DND-41 (cell line): ENCODE measurements at regions not wholly inside any gene's neighbourhood (a gene's known extent, or its start where the extent isn't known, plus 50 kb on each side); places are given as distances from the start of the nearest gene placed in this dataset.

Source experiments
- ATAC-seq: fragments of 200-7000 bp; cut with Tn5 transposase; 3 replicates; pipeline ENCODE4 v1.9.1; 2021; ENCODE audit warnings: low read depth; ENCODE audit not compliant: insufficient read depth
- DNase-seq: peaks from one replicate; pipeline ENCODE4 v3.0.0-alpha.2; 2020
- H2AFZ ChIP-seq: 2 replicates; pipeline ENCODE4 v1.6.0; 2012; ENCODE audit warnings: low read depth, low read length
- H3K27ac ChIP-seq: 2 replicates; pipeline ENCODE4 v1.5.1; 2012; ENCODE audit warnings: low read length, inconsistent platforms
- H3K27me3 ChIP-seq: fragments of 200-600 bp; sonication (generic); 2 replicates; pipeline ENCODE4 v1.6.0; 2012; ENCODE audit warnings: low read length, mild to moderate bottlenecking, inconsistent platforms; ENCODE audit not compliant: insufficient read depth, poor library complexity
- H3K36me3 ChIP-seq: 2 replicates; pipeline ENCODE4 v1.5.1; 2012; ENCODE audit warnings: low read length, inconsistent platforms; ENCODE audit not compliant: insufficient read depth
- H3K4me1 ChIP-seq: 2 replicates; pipeline ENCODE4 v1.5.1; 2012; ENCODE audit warnings: mild to moderate bottlenecking, low read length; ENCODE audit not compliant: insufficient read depth
- H3K4me2 ChIP-seq: 2 replicates; pipeline ENCODE4 v1.6.0; 2012; ENCODE audit warnings: mild to moderate bottlenecking, moderate library complexity, low read length, inconsistent platforms; ENCODE audit not compliant: insufficient read depth
- H3K4me3 ChIP-seq, 2 experiments: fragments of 200-600 bp in 1 of 2; shearing (Covaris generic) in 1 of 2; 2 replicates each; pipeline ENCODE4 v1.5.1; 2012 to 2016; ENCODE audit warnings: inconsistent platforms in 2 of 2, low read length in 2 of 2, mild to moderate bottlenecking in 2 of 2, low read depth in 1 of 2, moderate library complexity in 1 of 2
- H3K79me2 ChIP-seq: 2 replicates; pipeline ENCODE4 v1.6.0; 2012; ENCODE audit warnings: low read length, inconsistent platforms; ENCODE audit not compliant: insufficient read depth
- H3K9ac ChIP-seq: 2 replicates; pipeline ENCODE4 v1.6.0; 2012; ENCODE audit warnings: low read depth, mild to moderate bottlenecking, inconsistent platforms, low read length, moderate library complexity
- H3K9me3 ChIP-seq: 2 replicates; pipeline ENCODE4 v1.5.1; 2012; ENCODE audit warnings: low read length, moderate library complexity, mild to moderate bottlenecking, inconsistent platforms; ENCODE audit not compliant: insufficient read depth, severe bottlenecking
- H4K20me1 ChIP-seq: 2 replicates; pipeline ENCODE4 v1.6.0; 2012; ENCODE audit warnings: low read length; ENCODE audit not compliant: insufficient read depth
- CTCF ChIP-seq: IDR thresholded peaks from 2 replicates; pipeline ENCODE4 v1.5.1; 2012; ENCODE audit warnings: borderline replicate concordance, low read length, moderate library complexity, mild to moderate bottlenecking; ENCODE audit not compliant: poor library complexity, severe bottlenecking; ENCODE audit errors: extremely low read depth
- EZH2 ChIP-seq: IDR thresholded peaks from 3 replicates; pipeline ENCODE4 v1.6.1; 2012; ENCODE audit warnings: borderline replicate concordance, low read depth, mild to moderate bottlenecking, moderate library complexity, low read length, inconsistent platforms; ENCODE audit not compliant: severe bottlenecking

DNA sequence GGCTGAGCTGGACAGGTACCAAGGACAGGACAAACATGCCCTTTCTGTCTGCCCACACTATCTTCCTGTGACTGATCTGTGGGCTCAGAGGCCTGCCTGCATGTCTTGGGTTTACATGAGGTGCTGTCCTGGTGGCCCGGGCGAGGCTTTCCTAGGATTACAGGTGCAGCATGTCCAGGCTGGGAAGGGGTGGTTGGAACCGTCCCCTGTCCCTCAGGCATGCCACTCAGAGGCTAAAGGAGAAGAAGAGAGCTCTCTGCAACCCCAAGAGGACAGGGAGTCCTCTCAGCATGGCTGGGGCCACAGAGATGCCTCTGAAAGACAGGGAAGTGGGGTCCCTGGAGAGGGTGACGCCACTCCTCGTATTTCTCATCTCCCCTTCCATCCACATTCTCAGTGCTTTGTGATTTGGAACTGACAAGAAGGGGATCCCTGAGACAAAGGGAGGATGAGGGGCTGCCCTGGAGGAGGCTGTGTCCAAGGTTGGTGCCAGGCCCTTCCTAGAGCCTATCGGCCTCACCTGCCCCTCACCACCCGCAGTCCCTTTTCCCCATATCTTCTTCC is 64.6 kb upstream of the LMO1 start:
- no peak overlapping the region for H3K4me2 ChIP-seq
- H3K9me3 ChIP-seq = no peaks in the 10 kb centered on the region
- no peak overlapping the region for H3K4me3 ChIP-seq
- no peak for DNase-seq
- no peaks in the 10 kb centered on the region for H3K27me3 ChIP-seq
- H2AFZ ChIP-seq = no peak overlapping the region
- no peak overlapping the region for H3K27ac ChIP-seq
- TF ChIP-seq EZH2 (no peak), CTCF (no peak)
- H3K36me3 ChIP-seq = no peaks in the 10 kb centered on the region
- no peaks in the 10 kb centered on the region for H3K79me2 ChIP-seq
- no peak overlapping the region for H3K9ac ChIP-seq
- H3K4me1 ChIP-seq = no peaks in the 10 kb centered on the region
- peaks cover 6% of the 10 kb centered on the region; the same call in 1 of the 2 replicates for H4K20me1 ChIP-seq
- ATAC-seq = no peak

GRCh38 chr11:8327761-8328192 is 64.1 kb upstream of the LMO1 start:
- Histone ChIP-seq H3K4me2 (no peak overlapping the region), H3K36me3 (no peaks in the 10 kb centered on the region), H2AFZ (no peak overlapping the region), H3K9ac (no peak overlapping the region), H3K27ac (no peak overlapping the region), H3K79me2 (no peaks in the 10 kb centered on the region), H3K9me3 (no peaks in the 10 kb centered on the region), H3K4me3 (no peak overlapping the region), H3K27me3 (no peaks in the 10 kb centered on the region), H4K20me1 (peaks cover 6% of the 10 kb centered on the region; the same call in 1 of the 2 replicates), H3K4me1 (no peaks in the 10 kb centered on the region)
- no peak for ATAC-seq
- no peak for DNase-seq
- TF ChIP-seq EZH2 (no peak), CTCF (no peak)

GRCh38 chr11:8326337-8326736 is 62.7 kb upstream of the LMO1 start:
- Histone ChIP-seq H3K4me2 (no peak overlapping the region), H3K9me3 (no peaks in the 10 kb centered on the region), H3K4me1 (no peaks in the 10 kb centered on the region), H3K9ac (no peak overlapping the region), H3K27ac (no peak overlapping the region), H3K79me2 (no peaks in the 10 kb centered on the region), H4K20me1 (0 out of 2 replicates have a peak, but pooled peaks cover 3% of the 10 kb centered on the region), H3K4me3 (no peak overlapping the region), H2AFZ (no peak overlapping the region), H3K27me3 (no peaks in the 10 kb centered on the region), H3K36me3 (no peaks in the 10 kb centered on the region)
- no peak for DNase-seq
- no peak for TF ChIP-seq EZH2
- no peak for TF ChIP-seq CTCF
- no peak for ATAC-seq
